ENCODE measurements at regions not wholly inside any gene's neighbourhood (a gene's known extent, or its start where the extent isn't known, plus 50 kb on each side); places are given as distances from the start of the nearest gene placed in this dataset.
"Not testable (repeated sequence)": the region's sequence is repeated elsewhere in the genome, so short reads cannot be mapped to it uniquely, and the experiment has no call there.

- Histone ChIP-seq H3K4me1 (ENCODE audit: insufficient read depth, low read length) (0 out of 2 replicates have a peak, but pooled peaks cover 2% of the 10 kb centered on the region), H2BK15ac (ENCODE audit: low read depth, low read length) (no peak overlapping the region), H3K18ac (ENCODE audit: insufficient read length, low read depth, low read length) (no peak overlapping the region), H3K79me1 (ENCODE audit: insufficient read depth, low read depth, low read length, poor library complexity, severe bottlenecking) (no peaks in the 10 kb centered on the region), H3K56ac (ENCODE audit: insufficient read length, low read depth, low read length) (no peak overlapping the region), H3K9ac (ENCODE audit: extremely low read depth, insufficient read length, low read length) (no peak overlapping the region), H4K8ac (replicated peaks; ENCODE audit: insufficient read length, low read depth, low read length) (no peak overlapping the region), H3K4me2 (ENCODE audit: insufficient read depth, insufficient read length, low read length) (no peak overlapping the region), H3K14ac (ENCODE audit: insufficient read depth, low read length) (no peak overlapping the region), H3T11ph (ENCODE audit: low read length) (no peak overlapping the region), H2AK5ac (ENCODE audit: insufficient read length, low read length) (no peak overlapping the region), H3K79me2 (ENCODE audit: insufficient read depth, low read length) (no peaks in the 10 kb centered on the region), H3K27me3 (ENCODE audit: insufficient read depth, low read length) (no peaks in the 10 kb centered on the region), H2BK5ac (ENCODE audit: insufficient read length, low read length) (no peak overlapping the region), H2AFZ (ENCODE audit: low read length) (no peak overlapping the region), H4K5ac (ENCODE audit: insufficient read length, low read depth, low read length) (no peak overlapping the region), H2BK12ac (ENCODE audit: insufficient read length, low read depth, low read length) (no peak overlapping the region), H3K27ac (ENCODE audit: insufficient read length, low read depth, low read length) (no peak overlapping the region), H4K20me1 (ENCODE audit: control insufficient read depth, insufficient read depth, insufficient read length) (no peaks in the 10 kb centered on the region), H4K91ac (ENCODE audit: insufficient read length, low read depth, low read length) (no peak overlapping the region), H3K23ac (ENCODE audit: insufficient read length, low read depth, low read length) (no peak overlapping the region), H3K9me3 (ENCODE audit: control insufficient read depth, low read depth, low read length) (peaks cover 29% of the 10 kb centered on the region), H2BK20ac (ENCODE audit: low read depth, low read length, poor library complexity, severe bottlenecking) (no peak overlapping the region), H3K23me2 (ENCODE audit: insufficient read length, low read depth, low read length, poor library complexity, severe bottlenecking) (no peaks in the 10 kb centered on the region), H3K4ac (ENCODE audit: low read depth, low read length) (no peak overlapping the region), H2BK120ac (ENCODE audit: low read depth, low read length, poor library complexity, severe bottlenecking) (no peak overlapping the region)
- Mint-ChIP-seq H3K9me3 (peaks cover 60 to 65% of the 10 kb centered on the region in 2 experiments), H3K4me3 (no peak overlapping the region), H3K36me3 (ENCODE audit: insufficient read depth in 1 of 3, low read depth in 3 of 3) (peaks cover 0 to 4% (median 0%) of the 10 kb centered on the region in 3 experiments; a peak in 3 of 7 replicates), H3K4me1 (peaks cover 5 to 11% of the 10 kb centered on the region in 2 experiments; a peak in 3 of 4 replicates), H3K27me3 (ENCODE audit: low read depth) (no peaks in the 10 kb centered on the region), H3K27ac (no peak overlapping the region)
- DNase-seq = no peak
- TF ChIP-seq CTCF (conservative IDR thresholded peaks at IDR 0.05) = no peak
- WGBS (ENCODE audit: extremely low coverage, insufficient read length, low lambda C conversion rate) = no CpG with 5 or more reads among the region's 7 CpGs
These were observed 170.8 kb upstream of the RAI2 start for GRCh38 chrX:18031726-18032375.

- H3K56ac ChIP-seq (ENCODE audit: insufficient read length, low read depth, low read length); H2BK15ac ChIP-seq (ENCODE audit: low read depth, low read length); H4K91ac ChIP-seq (ENCODE audit: insufficient read length, low read depth, low read length); H3K27ac Mint-ChIP-seq; H3K9ac ChIP-seq (ENCODE audit: extremely low read depth, insufficient read length, low read length); H2BK120ac ChIP-seq (ENCODE audit: low read depth, low read length, poor library complexity, severe bottlenecking); H2BK5ac ChIP-seq (ENCODE audit: insufficient read length, low read length); H3K4me3 Mint-ChIP-seq; H3K36me3 Mint-ChIP-seq (ENCODE audit: insufficient read depth in 1 of 3, low read depth in 3 of 3); H3K79me2 ChIP-seq (ENCODE audit: insufficient read depth, low read length); H3K23ac ChIP-seq (ENCODE audit: insufficient read length, low read depth, low read length); H4K20me1 ChIP-seq (ENCODE audit: control insufficient read depth, insufficient read depth, insufficient read length); H3K4me1 ChIP-seq (ENCODE audit: insufficient read depth, low read length); H4K5ac ChIP-seq (ENCODE audit: insufficient read length, low read depth, low read length); H2AFZ ChIP-seq (ENCODE audit: low read length); H2AK5ac ChIP-seq (ENCODE audit: insufficient read length, low read length); H3T11ph ChIP-seq (ENCODE audit: low read length); DNase-seq; H3K27me3 ChIP-seq (ENCODE audit: insufficient read depth, low read length); H2BK20ac ChIP-seq (ENCODE audit: low read depth, low read length, poor library complexity, severe bottlenecking); H3K27me3 Mint-ChIP-seq (ENCODE audit: low read depth); H3K14ac ChIP-seq (ENCODE audit: insufficient read depth, low read length); H3K27ac ChIP-seq (ENCODE audit: insufficient read length, low read depth, low read length); H4K8ac ChIP-seq (replicated peaks; ENCODE audit: insufficient read length, low read depth, low read length); H2BK12ac ChIP-seq (ENCODE audit: insufficient read length, low read depth, low read length); H3K18ac ChIP-seq (ENCODE audit: insufficient read length, low read depth, low read length); H3K23me2 ChIP-seq (ENCODE audit: insufficient read length, low read depth, low read length, poor library complexity, severe bottlenecking); H3K4ac ChIP-seq (ENCODE audit: low read depth, low read length); H3K79me1 ChIP-seq (ENCODE audit: insufficient read depth, low read depth, low read length, poor library complexity, severe bottlenecking); H3K4me2 ChIP-seq (ENCODE audit: insufficient read depth, insufficient read length, low read length): not testable (repeated sequence)
- Mint-ChIP-seq H3K4me1 (peaks cover 5 to 11% of the 10 kb centered on the region in 2 experiments; a peak in 3 of 4 replicates), H3K9me3 (peaks cover 63 to 67% of the 10 kb centered on the region in 2 experiments)
- WGBS (ENCODE audit: extremely low coverage, insufficient read length, low lambda C conversion rate) = no CpG with 5 or more reads among the region's 1 CpG
- H3K9me3 ChIP-seq (ENCODE audit: control insufficient read depth, low read depth, low read length) = peaks cover 29% of the 10 kb centered on the region
These were observed 169.6 kb upstream of the RAI2 start for GRCh38 chrX:18030656-18031055.
